ENCODE measurements at regions not wholly inside any gene's neighbourhood (a gene's known extent, or its start where the extent isn't known, plus 50 kb on each side); places are given as distances from the start of the nearest gene placed in this dataset.
"Not testable (repeated sequence)": the region's sequence is repeated elsewhere in the genome, so short reads cannot be mapped to it uniquely, and the experiment has no call there.

DNA sequence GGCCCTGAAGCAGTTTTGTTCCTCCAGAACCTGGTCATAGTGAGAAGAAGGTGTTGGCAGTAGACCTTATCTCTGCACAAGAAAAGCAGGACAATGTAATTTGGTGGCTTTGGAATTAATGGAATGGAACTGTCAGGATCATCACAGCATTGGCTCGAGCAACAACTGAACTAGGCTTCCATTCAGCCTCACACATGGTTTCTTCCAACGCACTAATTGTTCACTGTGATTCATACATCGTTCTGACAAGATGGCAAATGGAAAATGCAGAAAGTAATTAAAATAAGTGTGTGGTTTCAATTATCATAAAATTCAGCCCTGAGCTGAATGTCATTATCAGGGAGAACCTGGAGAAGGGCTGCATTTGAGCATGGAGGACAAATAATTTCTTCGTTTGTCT, 80.6 kb downstream of the MFSD1 start:
- no peak for DNase-seq

DNA sequence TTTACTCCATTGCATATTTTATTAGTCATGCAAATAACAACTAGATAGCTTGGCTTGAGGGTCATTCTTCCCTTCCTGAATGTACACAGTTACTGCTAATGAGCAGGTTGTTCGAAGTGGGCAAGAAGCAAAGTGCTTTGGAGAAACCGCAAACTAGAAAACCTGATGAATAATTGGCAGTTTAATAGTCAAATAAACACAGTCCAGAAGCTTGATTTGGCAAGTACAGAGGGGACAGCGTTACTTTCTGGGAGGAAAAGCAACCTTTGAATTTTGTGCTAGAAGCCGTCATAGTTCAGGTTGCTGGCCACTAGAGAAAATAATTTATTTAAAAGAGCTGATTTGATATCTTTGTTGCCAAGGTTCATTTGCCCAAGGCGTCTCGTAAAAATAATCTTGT, 94.9 kb downstream of the MFSD1 start:
- no peak for DNase-seq

DNA sequence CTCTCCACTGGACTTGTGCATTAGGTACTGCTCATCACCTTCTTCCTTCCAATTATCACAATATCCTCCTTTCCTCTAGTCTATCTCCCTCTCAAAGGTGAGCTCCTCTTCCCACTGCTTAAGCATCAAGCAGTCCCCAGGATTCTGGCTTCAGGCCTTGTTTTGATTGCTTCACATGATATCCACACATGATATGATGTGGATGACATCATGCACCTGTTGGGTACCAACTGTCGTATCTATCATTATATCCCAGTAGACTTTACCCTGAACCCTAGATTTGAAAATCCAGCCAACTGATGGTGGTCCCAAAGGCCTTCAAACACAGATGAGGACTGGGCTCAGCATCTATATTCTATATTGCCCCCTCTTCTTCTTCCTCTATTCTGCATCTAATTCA, 104.9 kb downstream of the MFSD1 start:
- DNase-seq, result no peak

DNA sequence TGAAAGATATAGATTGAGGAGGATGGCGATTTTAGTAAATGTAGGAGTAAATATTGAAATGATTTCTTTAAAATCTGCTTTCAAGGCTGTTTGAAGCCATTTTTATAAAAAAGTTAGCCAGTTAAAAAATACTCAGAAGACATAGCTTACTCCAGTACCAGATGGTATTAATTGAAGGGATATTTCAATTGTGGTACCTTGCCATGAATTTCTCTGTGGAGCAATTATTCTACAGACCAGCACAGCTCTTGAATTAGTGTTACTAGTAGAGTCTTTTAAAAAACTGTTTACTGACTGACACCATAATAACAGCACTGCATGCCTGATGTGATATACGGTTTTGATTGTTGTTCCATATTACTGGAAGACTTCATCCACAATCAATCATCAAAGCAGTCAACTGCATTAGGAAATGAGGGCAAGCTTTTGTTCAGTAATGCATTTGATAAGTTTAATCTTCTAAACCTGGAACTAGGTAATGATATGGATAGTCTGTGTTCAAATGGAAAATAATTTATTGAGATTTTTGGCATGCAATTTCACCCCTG, 106.4 kb downstream of the MFSD1 start:
- DNase-seq, result no peak

DNA sequence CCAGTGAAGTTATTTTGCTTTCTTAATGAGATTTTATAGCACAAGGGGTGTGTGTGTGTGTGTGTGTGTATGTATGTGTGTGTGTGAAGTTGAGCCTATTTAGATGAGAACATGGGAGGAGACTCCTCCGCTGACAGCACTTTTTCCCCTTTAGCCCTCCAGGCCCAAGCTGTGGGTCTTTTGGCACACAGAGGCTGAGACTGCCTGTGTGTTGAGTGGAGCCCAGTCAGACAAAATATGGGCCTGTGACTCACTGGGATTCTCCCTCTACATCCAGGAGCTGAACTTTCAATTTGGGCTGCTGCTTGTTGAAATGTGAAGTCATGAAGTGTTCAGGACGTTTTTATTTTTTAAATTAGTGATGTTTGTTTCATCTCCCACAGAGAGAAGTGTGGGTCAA, 108.0 kb downstream of the MFSD1 start:
- DNase-seq, result no peak

DNA sequence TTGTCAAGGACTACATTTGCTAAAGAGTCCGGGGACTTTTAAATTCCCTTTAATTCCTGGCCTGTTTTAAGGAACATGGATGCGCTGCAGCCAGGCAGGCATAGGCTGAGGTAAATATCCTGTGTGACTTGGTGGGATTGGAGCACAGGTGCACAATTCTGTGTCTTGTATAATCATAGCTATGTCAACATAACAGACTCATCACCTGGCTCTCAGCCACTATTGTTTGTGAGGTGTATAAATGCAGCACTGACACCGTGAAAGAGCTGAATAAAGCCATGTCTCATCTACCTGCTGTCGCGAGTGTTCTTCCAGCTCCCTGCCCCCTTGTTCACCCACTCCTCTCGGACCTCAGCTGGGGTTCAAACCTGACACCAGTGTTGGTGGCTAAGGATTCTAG, 109.7 kb downstream of the MFSD1 start:
- no peak for DNase-seq

DNA sequence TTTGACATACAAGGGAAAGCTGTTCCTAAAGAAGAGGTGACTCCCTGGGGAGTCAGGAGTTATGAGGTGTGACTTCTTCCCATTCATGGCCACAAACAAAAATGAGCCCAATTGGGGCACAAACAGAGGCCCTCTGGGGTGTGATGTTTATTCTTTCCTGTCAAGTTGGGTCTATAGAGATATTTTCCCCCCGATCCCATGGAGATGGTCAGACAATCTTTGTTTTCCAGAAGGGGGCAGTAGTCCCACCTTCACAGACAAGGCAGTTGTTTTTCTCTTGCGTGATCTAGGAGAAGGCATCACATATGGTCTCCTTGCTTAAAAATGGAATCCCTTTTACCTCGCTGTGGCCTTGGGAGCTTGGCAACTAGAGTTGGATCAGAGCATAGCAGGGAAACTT, 110.3 kb downstream of the MFSD1 start:
- no peak for DNase-seq

DNA sequence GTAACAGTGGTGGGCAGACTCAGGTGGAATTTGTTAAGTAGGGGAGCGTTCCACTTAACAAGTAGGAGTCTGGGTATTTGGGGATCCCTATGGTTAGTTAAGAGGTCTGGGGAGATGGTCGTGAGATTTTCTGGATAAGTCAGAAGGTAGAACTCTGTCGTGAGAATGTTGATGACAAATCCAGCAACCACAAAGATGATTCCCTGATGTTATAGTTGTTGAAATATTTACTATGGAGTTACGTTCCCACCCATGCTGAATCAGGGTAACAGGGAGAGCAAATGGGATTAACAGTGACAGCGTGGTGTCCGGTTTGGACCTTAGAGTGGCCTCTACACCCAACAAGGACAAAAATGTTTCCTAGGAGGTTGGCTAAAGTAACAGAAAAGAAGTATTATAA, 110.8 kb downstream of the MFSD1 start:
- no peak for DNase-seq

DNA sequence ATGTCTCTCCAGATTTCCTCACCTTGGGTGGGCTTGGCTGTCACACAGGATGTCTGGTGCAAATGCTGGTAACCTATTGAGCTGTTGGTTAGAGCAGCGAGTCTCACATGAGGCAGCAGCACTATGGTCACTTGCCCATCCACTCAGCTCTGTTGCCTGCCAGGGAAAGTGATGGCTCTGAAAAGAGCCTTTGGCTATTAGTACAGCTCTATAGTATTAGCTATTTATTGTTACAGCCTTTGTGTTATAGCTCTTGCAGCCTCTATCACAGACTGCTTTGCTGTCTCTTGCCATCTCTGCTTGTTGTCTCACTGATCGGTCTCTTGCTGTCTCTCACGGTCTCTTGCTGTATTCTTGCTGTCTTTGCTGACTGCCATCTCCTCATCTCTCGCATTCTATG, 114.3 kb downstream of the MFSD1 start:
- no peak for DNase-seq

DNA sequence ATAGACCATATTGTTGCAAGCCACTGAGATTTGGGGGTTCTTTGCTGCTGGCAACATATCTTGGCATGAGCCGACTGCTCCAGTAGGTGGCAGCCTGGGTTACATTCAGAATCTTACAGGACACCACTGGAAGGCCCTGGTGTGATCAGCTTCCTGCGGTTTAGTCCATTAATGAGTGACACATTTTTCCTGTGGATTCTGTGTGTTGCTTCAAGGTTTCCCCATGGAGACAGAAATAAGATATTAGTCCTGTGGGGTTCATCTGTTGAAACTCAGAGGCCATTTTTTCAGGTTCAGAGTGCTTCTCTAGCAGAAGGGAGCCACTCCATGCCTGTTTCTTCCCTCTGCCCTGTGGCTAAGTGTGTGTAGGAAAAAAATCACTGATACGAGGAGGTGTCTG, 116.2 kb downstream of the MFSD1 start:
- no peak for DNase-seq

DNA sequence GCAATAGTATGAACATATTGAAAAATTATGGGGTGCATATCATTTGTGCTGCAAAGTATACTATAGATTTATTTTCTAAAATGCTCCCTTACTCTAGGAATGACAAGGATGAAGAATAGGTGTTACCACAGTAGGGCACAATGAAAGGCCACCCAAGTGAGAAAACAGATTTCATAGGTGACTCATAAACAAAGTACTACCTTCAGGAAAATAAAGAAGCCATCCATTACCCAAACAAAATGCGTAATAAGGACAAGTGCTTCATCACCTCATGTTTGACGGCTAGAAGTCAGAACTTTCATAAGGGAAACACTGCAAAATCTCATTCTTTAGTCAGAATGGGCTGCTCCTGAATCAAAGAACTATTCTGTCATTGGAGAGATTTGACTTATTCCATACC, 116.6 kb downstream of the MFSD1 start:
- DNase-seq, result no peak

DNA sequence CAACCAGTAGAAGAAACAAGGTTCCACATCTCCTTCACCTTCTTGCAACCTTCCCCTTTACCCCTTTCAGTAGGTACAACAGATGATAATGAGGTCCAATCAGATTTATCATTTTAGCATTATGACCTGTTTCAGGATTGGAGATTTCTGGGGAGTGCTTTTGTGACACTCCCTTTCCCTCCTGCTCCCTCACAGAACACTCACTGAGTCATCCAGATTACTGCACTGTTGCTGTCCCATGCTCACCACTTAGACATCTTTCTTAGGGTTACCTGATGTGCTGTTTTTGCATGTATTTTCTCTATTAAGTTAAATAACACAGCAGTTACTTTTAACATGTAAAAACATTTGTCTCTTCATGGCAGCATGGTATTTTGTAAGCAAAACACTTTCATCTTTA, 118.5 kb downstream of the MFSD1 start:
- no peak for DNase-seq

DNA sequence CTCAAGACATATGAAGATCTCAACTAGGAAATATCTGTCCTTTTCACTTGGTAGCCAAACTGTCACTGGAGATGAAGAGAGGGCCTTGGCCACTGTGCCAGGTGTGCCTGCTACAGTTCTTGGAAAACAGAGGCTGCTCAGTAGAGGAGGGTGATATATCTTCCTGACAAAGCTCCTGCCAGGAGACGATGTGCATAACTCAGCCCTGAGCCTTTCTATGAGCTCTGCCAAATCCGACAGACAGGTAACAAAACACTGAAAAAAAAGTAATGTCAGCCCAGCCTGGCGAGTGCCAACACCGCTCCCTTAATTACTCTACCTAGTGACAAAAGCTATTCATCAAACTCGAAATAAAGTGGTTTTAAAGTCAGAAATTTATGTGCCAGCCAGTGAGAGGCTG, 123.2 kb downstream of the MFSD1 start:
- DNase-seq, result no peak

DNA sequence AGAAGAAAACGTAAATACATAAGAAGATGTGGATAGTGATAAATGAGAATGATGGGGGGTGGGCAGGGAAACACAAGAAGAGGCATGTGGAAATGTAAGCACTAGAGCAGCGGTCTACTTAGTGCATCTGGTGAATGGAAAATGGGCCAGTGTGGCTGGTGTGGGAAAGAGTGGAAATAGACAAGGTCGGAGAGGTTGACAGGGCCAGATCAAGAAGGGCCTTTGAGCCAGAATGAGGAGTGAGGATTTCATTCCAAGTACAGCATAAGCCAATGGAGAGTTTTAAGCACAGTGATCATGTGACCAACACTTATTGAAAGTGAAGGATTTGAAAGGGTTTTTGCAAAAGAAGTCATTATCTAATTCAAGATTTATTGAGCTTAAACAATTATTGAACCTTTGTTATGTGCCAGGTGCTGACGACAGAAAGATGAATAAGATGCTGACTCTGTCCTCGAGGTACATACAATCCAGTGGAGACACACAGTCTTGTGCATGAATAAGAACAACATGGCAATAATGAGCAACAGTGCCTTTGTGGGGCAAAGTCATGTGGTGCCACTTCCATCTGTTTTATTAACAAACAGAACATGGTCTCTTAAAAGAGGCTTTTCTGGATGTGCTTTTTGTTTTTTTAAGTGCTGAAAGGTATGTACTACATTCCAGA, 124.1 kb downstream of the MFSD1 start:
- no peak for DNase-seq

DNA sequence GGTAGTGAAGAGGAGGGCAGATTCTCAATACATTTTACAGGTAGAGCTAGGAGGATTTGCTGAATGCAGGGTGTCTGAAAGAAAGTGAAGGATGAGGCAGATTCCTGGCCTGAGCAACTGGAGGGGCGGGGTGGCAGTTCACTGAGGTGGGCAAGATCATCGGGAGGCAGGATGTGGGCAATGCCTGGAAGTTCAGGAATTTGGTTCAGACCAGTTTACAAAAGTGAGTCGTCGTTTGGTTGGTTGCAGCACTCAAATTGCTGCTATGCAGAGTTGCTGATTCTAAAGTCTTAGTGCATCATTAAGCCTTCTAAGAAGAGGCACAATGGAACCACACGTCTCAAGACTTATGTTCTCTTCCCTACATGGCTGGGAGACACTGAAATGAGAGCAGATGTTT, 134.0 kb downstream of the MFSD1 start:
- no peak for DNase-seq

DNA sequence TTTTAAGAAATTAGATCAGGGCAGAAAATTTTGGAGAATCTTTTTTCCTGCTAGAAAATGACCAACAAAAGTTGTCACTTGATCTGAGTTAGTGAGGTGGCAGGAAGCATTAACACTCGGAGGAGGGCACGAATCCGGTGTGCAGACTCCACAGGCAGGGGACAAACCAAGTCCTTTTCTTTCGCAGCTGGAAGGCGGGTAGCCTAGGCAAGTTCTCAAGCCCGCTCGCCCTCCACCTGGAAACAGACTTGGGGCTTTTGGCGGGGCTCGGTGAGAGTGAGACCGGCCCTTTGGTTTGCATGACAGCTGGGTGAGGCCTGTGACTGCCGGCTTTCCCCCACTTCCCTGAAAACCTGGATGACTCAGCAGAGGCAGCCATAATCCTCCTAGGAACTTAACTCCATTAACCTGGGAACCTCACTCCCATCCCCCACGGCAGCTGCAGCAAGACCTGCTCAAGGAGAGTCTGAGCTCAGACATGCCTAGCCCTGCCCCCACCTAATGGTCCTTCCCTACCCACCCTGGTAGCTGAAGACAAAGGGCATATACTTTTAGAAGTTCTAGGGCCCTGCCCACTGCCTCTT, 134.8 kb downstream of the MFSD1 start:
- DNase-seq, result no peak

DNA sequence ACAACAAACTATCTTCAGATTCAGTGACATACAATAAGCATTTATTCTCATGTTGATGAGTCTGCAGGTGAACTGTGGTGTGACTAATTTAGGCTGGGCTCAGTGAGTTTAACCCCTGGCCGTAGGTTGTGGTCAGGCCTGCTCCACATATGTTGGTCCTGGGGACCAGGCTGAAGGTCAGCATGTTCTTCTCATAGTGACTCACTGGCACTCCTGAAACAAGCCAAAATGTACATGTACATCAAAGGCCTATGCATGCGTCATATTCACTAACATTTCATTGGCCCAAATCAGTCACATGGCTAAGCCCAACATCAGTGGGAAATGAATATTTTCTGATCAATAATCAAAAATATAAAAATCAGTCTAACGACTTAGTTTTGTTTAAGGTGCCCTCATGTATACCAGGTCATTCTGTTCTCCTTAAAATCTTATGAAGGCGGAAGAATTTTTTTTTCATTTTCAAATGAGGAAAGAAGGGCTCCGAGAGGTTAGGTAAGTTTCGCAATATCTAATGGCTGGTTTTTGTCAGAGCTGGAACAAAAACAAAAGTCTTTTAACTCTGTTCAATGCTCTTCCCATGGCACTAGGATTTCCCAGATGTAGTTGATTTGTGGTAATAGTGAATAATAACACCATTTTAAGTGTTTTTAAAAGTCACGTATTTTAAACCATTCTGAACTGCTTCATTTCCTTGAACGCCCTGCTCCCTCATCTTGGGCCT, 148.5 kb downstream of the MFSD1 start:
- no peak for DNase-seq

DNA sequence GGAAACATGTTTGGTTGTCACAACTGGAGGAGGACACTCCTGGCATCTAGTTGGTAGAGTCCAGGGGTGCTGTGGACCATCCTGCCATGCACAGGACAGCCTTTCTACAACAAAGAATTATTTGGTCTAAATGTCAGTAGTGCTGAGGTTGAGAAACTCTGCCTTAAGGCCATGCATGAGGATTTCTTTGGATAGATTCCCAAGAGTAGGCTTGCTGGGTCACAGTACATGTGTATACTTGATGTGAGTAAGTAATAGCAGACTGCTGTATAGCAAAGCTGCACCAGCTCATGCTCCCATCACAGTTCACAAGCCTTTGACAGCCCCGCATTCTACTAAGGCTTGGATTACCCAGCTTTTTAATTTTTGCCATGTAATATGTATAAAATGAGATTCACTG, 151.3 kb downstream of the MFSD1 start:
- no peak for DNase-seq

DNA sequence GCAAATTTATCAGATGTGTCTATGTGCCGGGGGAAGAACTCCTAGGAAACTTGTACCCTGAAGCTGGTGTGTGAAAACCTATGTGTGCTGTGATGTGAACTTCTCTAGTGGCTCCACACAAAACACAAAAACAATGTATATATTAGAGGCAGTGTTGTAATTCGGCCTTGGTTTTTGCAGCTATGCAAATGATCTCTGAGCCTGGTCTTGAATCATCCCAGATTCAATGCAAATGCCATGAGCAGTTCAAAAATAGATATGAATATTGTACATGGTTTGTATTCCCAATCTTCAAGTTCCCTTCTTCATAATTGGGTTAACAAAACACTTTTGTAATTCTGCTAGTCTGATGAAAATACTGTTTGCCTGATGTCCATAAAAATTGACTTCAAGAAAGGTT, 152.6 kb downstream of the MFSD1 start:
- no peak for DNase-seq

DNA sequence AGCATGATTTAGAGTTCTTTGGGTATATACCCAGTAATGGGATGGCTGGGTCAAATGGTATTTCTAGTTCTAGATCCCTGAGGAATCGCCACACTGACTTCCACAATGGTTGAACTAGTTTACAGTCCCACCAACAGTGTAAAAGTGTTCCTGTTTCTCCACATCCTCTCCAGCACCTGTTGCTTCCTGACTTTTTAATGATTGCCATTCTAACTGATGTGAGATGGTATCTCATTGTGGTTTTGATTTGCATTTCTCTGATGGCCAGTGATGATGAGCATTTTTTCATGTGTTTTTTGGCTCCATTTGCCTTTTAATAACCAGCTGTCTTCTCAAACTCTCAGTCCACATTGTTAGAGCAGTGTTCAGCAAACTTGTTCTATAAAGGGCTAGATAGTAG, 155.9 kb downstream of the MFSD1 start:
- DNase-seq, result not testable (repeated sequence)

DNA sequence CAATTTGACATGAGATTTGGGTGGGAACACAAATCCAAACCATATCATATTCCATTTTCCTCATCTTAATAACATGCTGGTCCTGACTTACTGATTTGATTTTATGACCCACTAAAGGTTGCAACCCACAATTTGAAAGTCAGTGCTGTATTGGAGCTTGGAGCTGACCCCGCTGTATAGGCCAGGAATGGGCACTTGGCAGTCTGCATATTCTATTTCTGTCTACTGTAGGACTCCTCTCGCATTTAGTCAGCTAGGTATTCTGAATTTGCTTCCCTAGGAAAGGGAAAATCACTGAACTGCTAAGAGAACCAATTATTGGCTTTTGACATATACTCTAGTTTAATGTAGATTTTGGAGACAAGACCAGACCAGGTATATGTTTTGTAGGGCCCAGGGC, 157.0 kb downstream of the MFSD1 start:
- DNase-seq, result no peak

DNA sequence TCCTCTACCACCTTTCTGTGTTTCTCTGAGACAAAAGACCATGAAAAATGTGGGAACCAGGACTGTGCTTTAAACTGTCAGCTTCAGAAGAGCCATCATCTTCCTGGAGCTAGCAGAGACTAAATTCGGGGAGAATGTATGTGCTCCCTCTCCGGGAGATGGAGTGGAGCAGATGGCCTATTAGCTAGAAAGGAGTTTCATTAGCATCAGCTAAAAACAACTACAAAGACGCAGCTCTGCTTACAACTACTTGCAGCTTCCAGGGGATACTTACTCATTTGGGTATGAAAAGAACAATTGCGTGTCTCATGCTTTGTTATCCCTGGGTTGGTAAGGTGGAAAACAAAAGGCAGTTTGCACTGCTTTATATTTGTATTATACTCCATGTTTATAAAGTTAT, 159.6 kb downstream of the MFSD1 start:
- no peak for DNase-seq

DNA sequence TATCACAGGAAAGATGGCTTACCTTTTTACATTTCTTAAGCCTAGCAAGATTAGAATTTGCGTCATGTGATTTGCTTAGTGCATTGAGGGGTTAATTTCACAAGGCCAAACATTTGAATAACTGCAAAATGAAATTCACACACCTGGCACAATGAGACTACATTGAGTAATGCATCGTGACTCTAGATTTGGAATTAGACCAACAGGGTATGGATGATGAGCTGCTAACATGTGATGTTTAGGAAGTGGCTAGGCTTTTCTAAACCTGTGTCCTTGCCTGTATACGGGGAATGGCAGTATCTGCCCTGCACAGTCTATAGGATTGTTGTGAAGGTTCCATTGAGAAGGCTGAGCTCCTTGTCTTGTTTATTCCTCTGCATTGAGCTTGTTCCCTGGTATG, 160.1 kb downstream of the MFSD1 start:
- no peak for DNase-seq

DNA sequence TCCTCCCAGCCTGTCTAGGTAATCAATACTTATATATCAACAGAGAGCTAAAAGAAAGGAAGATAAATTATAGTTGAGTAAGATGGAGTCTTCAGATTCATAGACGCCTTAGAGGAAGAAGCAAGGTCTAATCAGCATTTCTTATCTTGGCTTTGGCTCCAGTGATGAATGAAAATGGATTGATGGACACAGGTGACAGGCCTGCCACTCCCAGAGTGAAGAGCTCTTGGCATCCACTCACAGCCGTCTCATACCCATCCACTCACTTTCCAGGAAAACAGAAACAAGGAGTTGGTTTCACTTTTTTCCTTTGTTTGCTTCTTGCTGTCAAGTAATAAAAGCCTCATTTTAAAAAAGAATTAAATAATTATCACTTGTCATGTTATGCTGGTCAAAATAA, 168.2 kb downstream of the MFSD1 start:
- no peak for DNase-seq
